ENCODE measurements at regions not wholly inside any gene's neighbourhood (a gene's known extent, or its start where the extent isn't known, plus 50 kb on each side); places are given as distances from the start of the nearest gene placed in this dataset.

DNA sequence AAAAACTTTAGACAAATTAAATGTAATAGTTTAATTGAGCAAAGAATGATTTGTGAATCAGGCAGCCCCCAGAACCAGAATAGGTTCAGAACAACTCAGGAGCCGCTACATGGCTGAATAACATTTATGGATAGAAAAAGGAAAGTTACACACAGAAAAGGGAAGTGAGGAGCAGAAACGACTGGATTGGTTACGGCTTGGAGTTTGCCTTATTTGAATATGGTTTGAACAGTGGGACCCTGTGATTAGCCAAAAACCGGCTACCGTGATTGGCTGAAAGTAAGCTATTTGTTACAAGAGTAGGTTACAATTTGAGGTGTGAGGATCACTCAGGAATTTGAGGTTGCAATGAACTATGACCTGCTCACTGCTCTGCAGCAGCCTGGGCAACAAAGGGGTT, 1139.8 kb downstream of the CDH11 start:
- TF ChIP-seq, protein P1, sequence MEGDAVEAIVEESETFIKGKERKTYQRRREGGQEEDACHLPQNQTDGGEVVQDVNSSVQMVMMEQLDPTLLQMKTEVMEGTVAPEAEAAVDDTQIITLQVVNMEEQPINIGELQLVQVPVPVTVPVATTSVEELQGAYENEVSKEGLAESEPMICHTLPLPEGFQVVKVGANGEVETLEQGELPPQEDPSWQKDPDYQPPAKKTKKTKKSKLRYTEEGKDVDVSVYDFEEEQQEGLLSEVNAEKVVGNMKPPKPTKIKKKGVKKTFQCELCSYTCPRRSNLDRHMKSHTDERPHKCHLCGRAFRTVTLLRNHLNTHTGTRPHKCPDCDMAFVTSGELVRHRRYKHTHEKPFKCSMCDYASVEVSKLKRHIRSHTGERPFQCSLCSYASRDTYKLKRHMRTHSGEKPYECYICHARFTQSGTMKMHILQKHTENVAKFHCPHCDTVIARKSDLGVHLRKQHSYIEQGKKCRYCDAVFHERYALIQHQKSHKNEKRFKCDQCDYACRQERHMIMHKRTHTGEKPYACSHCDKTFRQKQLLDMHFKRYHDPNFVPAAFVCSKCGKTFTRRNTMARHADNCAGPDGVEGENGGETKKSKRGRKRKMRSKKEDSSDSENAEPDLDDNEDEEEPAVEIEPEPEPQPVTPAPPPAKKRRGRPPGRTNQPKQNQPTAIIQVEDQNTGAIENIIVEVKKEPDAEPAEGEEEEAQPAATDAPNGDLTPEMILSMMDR (conservative IDR thresholded peaks at IDR 0.05), result no peak
- TF ChIP-seq ZFX (IDR thresholded peaks at IDR 0.05), result no peak

All from C4-2B (cell line).